Raji (cell line): ENCODE measurements at regions not wholly inside any gene's neighbourhood (a gene's known extent, or its start where the extent isn't known, plus 50 kb on each side); places are given as distances from the start of the nearest gene placed in this dataset.
A peak's percentile ranks its signal among the peaks of the same experiment; 100 is the strongest.

Source experiments
- POLR2A ChIP-seq: IDR thresholded peaks from 2 replicates; pipeline ENCODE4 v1.6.1; 2011; ENCODE audit warnings: low read depth, low read length, control low read depth; ENCODE audit not compliant: insufficient read depth

DNA sequence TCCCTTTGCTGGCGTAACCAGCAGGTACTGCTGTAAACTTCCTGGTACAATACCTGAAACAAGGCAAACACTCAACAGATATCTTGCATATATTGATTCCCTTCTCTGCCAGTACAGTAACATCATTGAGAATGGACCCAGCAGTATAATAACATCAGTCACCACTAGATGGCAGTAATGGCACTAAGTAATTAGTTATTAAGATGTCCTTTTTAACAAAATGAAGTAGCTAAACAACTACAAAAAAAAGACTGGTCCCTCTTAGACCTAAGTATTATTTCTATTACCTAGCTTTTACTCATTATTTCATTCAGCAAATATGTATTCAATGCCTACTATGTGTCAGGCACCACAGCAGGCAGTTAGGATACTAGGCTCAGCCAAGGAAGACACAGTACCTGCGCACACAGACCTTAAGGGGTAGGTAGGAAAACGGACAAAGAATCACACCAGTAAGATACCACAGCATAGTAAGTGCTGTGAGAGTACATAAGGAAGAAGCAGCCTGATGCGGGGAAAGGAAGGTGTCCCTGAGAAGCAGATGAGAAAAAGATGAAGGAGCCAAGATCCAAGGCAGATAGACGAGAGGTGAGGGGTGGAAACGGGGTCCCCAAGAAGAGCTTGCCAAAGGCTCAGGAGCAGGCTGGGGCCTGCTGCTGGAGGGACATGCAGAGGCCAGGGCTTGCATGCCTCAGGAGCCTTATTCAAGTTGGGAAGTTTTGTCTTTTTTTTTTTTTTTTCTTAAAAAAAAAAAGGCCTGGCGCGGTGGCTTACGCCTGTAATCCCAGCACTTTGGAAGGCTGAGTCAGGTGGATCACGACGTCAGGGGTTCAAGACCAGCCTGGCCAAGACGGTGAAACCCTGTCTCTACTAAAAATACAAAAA, 102.7 kb upstream of the CHD2 start:
- TF ChIP-seq POLR2A, result no peak

DNA sequence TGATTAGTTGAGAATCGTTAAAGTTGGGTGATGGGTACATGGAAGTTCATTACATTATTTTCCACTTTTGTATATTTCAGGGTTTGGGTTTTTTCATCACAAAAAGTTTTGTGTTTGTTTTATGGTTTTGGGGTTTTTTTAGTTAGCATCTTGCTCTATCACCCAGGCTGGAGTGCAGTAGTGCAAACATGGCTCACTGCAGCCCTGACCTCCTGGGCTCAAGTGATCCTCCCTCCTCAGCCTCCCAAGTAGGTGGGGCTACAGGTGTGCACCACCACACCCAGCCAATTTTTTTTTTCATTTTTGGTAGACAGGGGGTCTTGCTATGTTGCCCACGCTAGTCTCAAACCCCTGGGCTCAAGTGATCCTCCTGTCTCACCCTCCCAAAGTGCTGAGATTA, 100.1 kb upstream of the CHD2 start:
- TF ChIP-seq POLR2A, result no peak

DNA sequence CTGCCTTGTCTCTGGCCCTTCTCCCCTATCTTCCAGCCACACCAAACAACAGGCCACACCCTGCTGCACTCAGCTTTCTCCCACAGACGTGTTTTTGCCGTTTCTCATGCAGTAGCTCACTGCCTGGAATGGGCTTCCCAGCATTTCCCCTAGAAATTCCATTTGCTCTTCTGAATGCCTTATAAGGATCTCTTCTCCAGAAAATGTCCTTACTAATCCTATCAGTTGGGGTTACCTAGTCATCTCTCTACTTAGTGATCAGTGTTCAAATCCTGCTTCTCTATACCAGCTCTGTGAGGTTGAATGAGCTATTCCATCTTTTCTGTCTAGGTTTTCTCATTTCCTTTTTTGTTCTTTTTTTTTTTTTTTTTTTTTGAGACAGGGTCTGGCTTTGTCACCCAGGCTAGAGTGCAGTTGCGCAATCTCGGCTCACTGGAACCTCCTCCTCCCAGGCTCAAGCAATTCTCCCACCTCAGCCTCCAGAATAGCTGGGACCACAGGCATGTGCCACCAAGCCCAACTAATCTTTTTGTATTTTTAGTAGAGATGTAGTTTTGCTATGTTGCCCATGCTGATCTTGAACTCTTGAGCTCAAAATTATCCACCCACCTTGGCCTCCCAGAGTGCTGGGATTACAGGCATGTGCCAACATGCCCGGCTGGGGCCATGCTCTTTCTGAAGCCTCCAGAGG, 98.2 kb upstream of the CHD2 start:
- no peak for TF ChIP-seq POLR2A

GRCh38 chr15:92803536-92803851, 96.6 kb upstream of the CHD2 start:
- TF ChIP-seq POLR2A, result no peak

GRCh38 chr15:92803852-92804609, 96.1 kb upstream of the CHD2 start:
- no peak for TF ChIP-seq POLR2A

GRCh38 chr15:92805080-92805690, 94.9 kb upstream of the CHD2 start:
- no peak for TF ChIP-seq POLR2A

GRCh38 chr15:92806763-92807162, 93.4 kb upstream of the CHD2 start:
- TF ChIP-seq POLR2A, result no peak

DNA sequence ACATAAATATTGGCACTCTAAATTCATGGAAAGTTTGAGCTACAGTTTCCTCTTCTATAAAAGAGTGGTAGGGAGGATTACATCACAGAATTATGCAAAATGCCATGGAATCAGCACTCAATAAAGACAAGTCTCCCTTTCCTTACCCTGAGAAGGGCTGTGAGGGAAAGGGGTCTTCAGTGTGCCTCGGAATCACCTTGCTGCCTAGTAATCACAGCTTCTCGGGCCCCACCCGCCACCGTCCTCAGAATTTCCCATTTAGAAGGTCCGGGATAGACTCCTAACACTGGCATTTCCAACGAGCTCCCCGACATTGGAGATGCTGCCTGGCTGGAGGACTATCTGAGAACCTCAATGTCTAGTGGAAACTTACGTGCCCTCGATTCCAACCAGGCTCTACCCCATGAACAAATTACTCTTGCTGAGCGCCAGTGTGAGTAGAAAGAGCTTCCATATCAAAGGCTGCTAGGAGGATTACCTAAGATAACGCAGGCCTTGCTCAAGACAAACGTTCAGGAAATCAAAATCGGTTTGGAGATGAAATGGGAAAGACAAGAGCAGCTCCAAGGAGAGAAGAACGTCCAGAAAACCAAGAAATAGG, 92.1 kb upstream of the CHD2 start:
- no peak for TF ChIP-seq POLR2A

DNA sequence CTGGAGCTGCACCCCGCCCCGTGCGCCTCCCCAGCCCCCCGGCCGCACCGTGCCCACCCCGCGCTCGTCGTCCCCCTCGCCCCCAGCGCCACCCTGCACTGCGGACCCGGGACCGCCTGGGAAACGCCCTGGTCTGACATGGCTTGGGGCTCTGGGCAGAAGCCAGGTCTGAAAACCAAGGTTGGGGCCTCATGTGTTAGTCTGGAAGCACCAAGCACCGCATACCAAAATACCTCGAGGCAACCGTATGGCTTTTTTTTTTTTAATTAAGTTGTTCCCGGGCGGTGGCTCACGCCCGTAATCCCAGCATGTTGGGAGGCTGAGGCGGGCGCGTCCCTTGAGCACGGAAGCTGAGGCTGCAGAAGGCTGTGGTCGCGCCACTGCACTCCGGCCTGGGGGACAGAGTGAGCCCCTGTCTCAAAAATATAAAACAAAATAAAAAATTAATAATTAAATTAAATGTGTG, 91.5 kb upstream of the CHD2 start:
- TF ChIP-seq POLR2A, result no peak

- TF ChIP-seq POLR2A, result peak; percentile 77
Observed at GRCh38 chr15:92809064-92809879, 90.9 kb upstream of the CHD2 start.

DNA sequence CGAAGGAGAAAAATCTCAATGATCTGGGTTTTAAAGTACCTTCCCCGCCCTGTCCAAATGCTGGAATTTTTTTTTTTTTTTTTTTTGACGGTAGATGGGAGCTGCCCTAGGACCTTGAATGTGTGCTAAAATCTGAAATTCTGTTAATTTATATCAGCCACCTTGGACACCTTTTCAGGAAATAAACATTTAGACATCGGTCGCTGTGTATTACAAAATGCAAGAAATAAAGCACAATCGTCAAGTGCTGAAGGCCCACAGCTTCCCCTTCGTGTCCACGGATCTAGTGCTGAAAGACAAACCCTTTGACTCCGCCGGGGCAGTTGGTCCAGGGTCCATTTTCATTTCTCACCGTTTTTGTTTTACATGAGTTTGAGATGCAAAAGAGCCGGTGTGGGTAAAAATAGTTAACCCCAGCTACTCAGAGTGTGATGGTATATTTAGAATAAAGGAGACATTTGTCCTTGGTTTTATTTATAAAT, 90.2 kb upstream of the CHD2 start:
- peak; percentile 81 for TF ChIP-seq POLR2A

- TF ChIP-seq POLR2A, result peak; percentile 39; the same call in 1 of the 2 replicates
Observed at GRCh38 chr15:92810418-92811138, 89.5 kb upstream of the CHD2 start.
